Sigmoid colon (tissue), 4 donors: ENCODE measurements at regions not wholly inside any gene's neighbourhood (a gene's known extent, or its start where the extent isn't known, plus 50 kb on each side); places are given as distances from the start of the nearest gene placed in this dataset.

Source experiments
- CTCF ChIP-seq, 4 experiments: fragments of 450-650 bp in 3 of 4; fragments of 200-600 bp in 1 of 4; IDR thresholded peaks; one replicate each; pipeline ENCODE4 v1.5.1; 2016 to 2019; ENCODE audit warnings: antibody characterized with exemption in 4 of 4, mild to moderate bottlenecking in 3 of 4, moderate library complexity in 2 of 4
- EP300 ChIP-seq, 4 donors: sonication (generic); formaldehyde crosslinking; IDR thresholded peaks; one replicate each; pipeline ENCODE4 v1.6.1; 2017; ENCODE audit warnings: antibody characterized with exemption in 4 of 4
- POLR2AphosphoS5 ChIP-seq, 4 donors: sonication (generic); formaldehyde crosslinking; IDR thresholded peaks; one replicate each; pipeline ENCODE4 v1.6.1; 2017; ENCODE audit warnings: antibody characterized with exemption in 4 of 4

DNA sequence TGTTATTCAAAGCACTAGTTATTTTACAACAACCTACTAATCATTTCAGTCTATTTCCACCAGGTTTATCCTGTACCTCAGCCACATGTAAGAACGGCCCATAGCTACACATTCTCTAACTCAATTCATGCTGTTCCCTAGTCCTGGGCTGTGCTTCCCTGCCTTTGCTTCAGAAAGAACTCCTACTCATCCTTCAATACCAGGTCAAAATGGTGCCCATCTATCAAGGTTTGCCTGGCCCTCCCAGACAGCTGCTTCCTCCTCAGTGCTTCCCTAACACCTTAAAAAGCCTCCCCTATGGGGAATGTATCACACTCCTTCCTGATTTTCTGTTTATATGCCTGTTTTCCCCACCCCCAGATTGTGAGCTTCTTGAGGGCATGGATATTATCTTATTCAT, 400.7 kb downstream of the MN1 start:
- TF ChIP-seq CTCF (IDR thresholded peaks at IDR 0.05) = no peak
- no peak for TF ChIP-seq EP300 (IDR thresholded peaks at IDR 0.05)
- TF ChIP-seq POLR2AphosphoS5 (IDR thresholded peaks at IDR 0.05) = no peak
